ENCODE measurements at regions not wholly inside any gene's neighbourhood (a gene's known extent, or its start where the extent isn't known, plus 50 kb on each side); places are given as distances from the start of the nearest gene placed in this dataset.
"Not testable (repeated sequence)": the region's sequence is repeated elsewhere in the genome, so short reads cannot be mapped to it uniquely, and the experiment has no call there.

GRCh38 chr6:122185458-122185857 lies 214.0 kb upstream of the HSF2 start:
- not testable (repeated sequence) for TF ChIP-seq CTCF (IDR thresholded peaks at IDR 0.05); POLR2AphosphoS5 (IDR thresholded peaks at IDR 0.05; ENCODE audit: low read depth, low read length); SIN3A (IDR thresholded peaks at IDR 0.05; ENCODE audit: borderline replicate concordance, insufficient read depth, low read depth, low read length)

All from Panc1 (cell line).